ENCODE measurements at regions not wholly inside any gene's neighbourhood (a gene's known extent, or its start where the extent isn't known, plus 50 kb on each side); places are given as distances from the start of the nearest gene placed in this dataset.

GRCh38 chr4:174091130-174091529, 192.3 kb downstream of the FBXO8 start:
- TF ChIP-seq FOXM1 (IDR thresholded peaks at IDR 0.05; ENCODE audit: borderline replicate concordance): no peak
- no peak for TF ChIP-seq SP1 (IDR thresholded peaks at IDR 0.05)
- TF ChIP-seq LEF1 (IDR thresholded peaks at IDR 0.05; ENCODE audit: borderline replicate concordance): no peak
- TF ChIP-seq TARDBP (IDR thresholded peaks at IDR 0.05): no peak
- TF ChIP-seq BHLHE40 (IDR thresholded peaks at IDR 0.05; ENCODE audit: borderline replicate concordance): no peak
- TF ChIP-seq FOXK2 (IDR thresholded peaks at IDR 0.05): no peak
- no peak for TF ChIP-seq HDGF (IDR thresholded peaks at IDR 0.05; ENCODE audit: borderline replicate concordance)
- no peak for TF ChIP-seq L3MBTL2 (conservative IDR thresholded peaks at IDR 0.05)
- TF ChIP-seq ELF4 (IDR thresholded peaks at IDR 0.05): no peak

All from HEK293T (cell line).